NCI-H1436 treated with DMSO at 0.1 percent for 48 hours (cell line): ENCODE measurements at regions not wholly inside any gene's neighbourhood (a gene's known extent, or its start where the extent isn't known, plus 50 kb on each side); places are given as distances from the start of the nearest gene placed in this dataset.
"Not testable (repeated sequence)": the region's sequence is repeated elsewhere in the genome, so short reads cannot be mapped to it uniquely, and the experiment has no call there.

Experiments
- DNase-seq: peaks from one replicate; lab custom pipeline; 2025; lab: John Stamatoyannopoulos, UW

DNA sequence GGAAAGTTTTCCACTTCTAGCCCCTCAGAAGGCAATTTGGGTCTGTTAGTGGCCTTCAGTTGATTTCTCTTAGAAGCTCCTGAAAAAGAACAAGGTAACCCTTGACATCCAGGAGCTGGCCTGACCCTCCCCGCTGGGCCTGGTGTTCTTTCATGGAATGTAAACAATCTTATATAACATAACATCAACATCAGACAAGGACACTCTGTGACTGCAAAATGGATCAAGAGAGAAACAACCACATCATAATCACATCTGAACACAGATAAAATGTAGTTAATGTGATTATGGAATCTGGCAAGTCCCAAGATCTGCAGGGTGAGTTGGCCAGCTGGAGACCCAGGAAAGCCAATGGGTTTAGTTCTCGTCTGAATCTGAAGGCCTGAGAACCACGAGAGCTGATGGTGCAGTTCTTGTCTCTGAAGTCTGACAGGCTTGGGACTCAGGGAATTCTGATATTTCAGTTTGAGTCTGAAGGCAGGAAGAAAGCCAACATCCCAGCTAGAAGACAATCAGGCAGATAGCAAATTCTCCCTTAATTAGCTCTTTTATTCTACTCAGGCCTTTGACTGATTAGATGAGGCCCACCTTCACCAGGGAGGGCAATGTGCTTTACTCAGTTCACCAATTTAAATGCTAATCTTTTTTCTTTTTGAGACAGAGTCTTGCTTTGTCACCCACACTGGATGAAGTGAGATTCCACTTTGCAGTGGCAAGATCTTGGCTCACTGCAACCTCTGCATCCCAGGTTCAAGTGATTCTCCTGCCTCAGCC is 91.4 kb upstream of the NAMPT start:
- DNase-seq, result no peak

DNA sequence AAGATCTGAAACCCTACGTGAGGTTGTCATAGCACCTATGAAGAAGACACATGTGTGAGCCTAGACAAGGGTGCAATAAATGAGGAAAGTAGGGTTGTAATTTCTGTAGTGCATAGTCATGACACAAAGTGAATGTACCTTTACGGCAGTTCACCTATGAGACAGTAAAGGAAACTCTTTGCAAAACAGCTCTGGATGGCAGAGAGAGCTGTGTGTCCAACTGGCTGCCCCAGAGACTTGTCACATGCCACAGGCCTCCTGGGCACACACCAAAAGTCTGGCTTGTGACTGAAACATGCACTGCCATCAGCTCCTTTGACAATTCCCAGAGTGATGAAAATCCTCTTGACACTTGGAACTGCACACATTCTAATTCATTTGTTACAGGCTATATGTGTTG is 90.7 kb upstream of the NAMPT start:
- no peak for DNase-seq

DNA sequence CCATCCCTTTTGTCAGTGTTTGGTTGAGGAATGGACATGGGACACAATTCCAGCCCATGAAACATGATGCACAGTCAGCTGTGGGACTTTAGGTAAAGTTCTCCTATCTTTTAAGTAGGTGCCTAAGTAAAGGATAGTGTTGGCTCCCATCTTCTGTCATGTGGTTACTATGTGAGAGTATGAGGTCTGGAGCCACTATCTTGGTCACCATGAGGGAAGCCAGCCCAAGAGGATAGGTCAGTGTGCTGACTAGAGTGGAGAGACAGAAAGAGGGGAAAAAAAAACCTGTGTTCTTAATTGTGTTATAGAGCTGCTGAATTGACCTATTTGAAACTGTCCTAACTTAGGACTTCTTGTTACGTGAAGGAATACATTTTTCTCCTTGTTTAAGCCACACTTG is 89.7 kb upstream of the NAMPT start:
- no peak for DNase-seq

DNA sequence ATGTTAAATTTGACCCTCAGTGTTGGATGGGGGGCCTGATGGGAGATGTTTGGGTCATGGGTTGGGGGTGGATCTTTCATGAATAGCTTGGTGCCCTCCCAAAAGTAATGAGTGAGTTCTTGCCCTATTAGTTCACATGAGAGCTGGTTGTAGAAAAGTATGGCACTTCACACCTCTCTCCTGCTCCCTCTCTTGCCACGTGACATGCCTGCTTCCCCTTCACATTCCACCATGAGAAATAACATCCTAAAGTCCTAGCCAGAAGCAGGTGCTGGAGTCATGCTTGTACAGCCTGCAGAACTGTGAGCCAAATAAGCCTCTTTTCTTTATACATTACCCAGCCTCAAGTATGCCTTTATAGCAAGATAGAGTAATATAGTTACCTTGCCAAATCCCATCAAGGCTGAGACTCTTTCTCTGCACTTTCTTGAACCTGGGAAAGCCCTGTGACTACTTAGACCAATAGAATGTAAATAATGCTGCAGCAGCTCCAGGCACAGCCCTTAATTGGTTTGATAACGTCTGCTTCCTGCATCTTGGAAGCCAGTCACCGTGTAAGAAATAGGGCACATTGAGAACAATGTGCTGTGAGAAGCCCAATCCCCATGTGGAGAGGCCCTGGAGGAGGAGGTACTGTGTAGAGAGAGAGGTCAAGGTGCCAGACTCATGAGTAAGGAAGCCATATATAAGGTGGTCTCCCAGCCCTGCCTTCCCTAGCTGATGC is 88.0 kb upstream of the NAMPT start:
- no peak for DNase-seq

DNA sequence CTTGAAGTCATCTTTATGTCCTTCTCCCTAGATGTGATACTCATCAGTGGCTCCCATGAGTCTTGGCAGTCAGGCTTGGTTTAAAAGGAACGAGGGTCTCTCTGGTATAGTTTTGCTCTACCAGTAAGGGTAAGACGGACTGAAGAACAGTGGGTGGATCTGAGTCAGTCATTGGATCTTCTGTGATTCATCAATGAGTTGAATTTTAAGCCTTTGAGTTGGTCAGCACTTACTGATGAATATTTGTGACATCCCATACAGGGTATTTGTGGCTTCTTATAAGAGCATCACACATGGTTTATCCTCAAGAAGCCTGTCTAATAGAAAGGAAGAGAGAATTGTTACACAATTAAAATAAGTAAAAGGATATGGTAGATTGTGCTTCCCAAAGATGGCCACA is 87.3 kb upstream of the NAMPT start:
- DNase-seq, result no peak

DNA sequence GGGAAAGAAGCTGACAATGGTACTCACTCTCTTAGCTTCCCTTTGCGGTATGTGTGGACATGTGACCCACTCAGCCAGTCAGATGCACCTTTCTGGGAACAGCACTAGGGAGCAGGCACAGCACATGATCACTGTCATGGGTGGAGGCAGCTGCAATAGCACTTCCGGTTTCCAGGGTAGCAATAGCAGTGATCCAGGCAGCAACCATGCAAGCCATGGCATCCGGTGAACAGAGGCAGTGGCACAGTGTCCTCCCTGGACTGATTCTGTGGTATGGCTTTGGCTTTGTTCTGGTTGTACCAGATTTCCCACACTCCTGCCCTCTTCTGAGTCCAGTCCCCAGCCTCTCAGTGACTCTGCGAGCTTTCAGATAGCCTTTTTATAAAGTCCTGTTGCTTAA is 86.8 kb upstream of the NAMPT start:
- no peak for DNase-seq

DNA sequence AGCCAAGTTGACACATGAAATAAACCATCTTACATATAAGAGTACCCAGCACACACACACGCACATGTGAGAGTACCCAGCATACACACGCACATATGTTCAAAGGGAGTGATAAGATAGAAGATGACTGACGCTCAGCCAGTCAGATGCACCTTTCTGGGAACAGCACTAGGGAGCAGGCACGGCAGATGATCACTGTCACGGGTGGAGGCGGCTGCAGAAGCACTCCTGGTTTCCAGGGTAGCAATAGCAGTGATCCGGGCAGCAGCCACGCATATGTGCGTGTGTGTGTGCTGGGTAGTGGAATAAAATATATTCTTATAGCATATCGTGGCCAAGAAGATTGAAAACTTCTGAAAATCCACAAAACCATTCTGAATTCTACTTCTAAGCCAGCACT is 85.8 kb upstream of the NAMPT start:
- no peak for DNase-seq

DNA sequence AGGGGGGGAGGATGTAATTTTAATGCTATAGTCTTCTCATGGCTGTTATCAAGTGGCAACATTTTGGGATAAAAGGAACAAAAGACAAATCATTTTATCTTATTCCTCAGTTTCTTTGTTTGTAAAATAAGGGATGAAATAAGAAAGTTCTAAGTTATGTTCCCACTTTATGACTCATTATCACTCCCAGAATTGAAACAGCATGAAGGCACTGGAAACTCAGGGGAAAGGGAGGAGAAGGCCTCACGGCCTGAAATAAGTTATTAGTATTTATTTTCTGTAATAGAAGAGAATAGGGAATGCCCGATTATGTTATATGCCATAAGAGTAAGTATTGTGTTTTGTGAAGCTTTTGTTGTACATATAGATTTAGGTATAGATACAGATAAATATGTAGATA is 85.0 kb upstream of the NAMPT start:
- no peak for DNase-seq

DNA sequence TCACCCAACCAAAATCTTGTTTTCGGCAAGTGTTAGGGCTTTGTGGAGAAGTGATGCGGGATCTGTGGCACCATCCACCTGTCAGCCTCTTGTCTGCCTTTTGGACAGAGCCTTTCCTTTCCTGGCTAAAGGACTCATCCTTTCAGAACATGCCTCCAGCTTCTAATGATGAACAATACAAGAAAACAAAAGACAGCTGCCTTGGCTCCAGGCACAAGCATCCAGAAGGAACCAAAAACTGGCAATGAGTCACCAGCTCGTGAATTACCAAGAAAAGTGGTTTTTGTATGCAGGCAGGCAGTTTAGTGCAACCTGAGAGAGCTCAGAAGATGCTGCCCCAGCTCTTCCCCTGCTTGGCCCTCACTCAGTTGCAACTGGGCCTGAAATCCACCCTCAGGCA is 84.6 kb upstream of the NAMPT start:
- DNase-seq, result no peak

DNA sequence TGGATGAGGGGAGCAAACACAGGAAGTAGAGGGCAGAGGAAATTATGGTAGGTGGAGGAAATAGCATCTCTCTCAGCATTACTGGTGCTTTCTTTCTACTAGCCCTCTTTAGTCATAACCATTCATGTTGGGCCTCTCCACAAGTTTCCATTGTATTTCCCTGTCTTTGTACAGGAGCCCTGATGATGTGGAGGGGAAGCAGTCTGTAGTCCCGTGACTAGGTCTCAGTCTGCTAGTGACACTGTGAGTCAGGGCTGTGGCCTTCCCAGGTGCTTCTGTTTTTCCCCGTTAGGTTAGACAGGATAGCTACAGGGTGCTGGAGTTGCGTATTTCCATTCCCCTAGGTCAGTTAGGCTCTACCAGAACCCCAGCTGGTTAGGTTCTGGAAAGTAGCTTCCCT is 82.9 kb upstream of the NAMPT start:
- no peak for DNase-seq

DNA sequence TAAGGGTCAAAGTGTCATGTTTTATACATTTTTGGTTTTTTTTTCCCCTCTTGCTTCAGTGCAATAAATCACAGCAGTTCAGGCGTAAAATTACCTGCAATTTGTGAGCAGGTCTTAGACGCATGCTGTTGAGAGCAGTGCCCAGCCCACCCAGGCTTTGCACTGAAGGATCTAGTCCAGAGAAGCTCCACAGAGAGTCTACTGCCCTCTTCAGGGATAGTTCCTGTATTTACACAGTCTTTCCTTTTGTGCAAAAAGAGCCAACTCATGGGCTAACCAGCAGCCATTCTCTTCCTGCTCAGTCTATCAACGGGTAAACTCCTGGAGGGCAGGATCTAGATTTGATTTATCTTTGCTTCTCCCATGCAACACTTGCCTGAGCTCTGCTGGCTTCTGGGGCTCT is 82.2 kb upstream of the NAMPT start:
- DNase-seq, result no peak

DNA sequence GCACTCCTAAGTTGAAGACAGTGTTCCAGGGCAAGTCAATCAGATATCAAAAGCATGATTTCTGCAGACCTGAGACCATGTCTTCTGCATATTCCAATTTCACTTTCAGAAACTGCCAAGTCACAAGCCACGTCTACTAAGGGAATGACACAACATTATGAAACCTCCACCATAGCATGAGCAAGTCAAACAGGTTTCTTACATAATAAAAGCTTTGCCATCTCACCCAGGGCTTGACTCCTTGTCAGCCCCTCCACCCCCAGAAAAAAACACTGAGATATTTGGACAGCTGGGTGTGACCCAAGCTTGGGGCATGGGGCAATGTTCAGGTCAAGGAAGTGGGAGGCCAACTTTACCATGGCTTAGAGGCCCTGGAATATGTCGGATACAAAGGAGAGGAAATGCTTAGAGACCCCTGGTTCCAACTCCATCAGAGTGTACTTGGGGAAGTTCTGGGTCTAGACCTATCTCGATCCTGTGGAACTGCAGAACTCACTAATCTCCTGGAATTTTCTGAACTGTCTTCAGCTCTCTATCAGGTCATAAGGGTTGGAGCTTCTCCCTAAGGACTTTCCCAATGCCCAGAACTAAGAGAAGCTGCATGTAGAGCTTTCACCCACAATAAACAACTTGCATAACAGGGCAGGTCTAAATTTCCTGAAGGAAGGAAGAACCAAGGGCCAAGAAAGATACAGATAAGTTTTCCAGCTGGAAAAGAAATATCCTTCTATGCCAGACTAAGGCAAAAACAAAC is 80.6 kb upstream of the NAMPT start:
- DNase-seq, result no peak

DNA sequence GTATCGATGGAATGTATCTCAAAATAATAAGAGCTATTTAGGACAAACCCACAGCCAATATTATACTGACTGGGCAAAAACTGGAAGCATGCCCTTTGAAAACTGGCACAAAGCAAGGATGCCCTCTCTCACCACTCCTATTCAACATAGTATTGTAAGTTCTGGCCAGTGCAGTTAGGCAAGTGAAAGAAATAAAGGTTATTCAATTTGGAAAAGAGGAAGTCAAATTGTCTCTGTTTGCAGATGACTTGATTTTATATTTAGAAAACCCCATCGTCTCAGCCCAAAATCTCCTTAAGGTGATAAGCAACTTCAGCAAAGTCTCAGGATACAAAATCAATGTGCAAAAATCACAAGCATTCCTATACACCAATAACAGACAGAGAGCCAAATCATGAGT is 77.7 kb upstream of the NAMPT start:
- not testable (repeated sequence) for DNase-seq

DNA sequence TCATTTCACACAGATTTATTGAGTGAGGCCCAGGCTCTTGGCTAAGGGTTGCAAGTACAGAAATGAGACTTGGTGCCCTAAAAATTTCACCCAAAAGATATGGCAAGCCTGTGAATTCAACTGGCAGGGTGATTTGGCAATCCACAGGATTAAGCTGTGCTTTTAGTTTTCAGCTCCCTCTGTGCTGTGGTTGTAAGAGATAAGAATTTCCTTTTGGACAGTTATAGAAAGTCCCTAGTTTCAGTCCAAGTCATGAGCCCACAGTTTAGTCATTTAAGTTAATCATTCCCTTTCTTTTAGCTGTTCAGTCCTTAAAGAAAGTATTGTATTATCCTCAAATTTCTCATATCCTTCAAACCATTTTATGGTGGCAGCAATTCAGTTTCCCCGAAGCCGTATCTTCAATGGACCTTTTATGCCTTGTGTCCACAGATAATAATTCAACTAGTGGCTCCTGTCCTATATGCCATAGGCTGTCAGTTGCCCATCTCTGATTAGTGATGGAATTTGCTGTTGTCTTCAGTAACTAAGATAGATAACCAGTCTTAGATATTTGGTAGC is 73.4 kb upstream of the NAMPT start:
- no peak for DNase-seq

DNA sequence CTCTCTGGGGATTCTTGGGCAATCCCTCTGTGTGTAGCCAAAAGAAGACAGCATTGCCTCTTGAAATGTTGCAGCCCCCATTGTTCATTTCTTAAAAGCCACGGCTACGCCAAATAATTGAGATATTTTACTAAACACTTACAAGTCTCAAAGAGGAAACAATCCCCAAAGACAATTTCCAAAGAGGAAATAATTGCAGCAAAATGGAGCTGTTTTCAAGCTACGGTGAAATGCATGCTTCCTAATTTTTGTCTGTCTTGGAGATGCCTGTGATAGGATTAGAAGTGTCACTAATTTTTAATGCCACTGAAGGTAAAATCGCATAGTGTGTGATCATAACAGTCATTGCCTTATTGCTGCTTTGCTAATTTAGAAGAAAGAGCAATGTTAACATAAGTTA is 72.9 kb upstream of the NAMPT start:
- no peak for DNase-seq

DNA sequence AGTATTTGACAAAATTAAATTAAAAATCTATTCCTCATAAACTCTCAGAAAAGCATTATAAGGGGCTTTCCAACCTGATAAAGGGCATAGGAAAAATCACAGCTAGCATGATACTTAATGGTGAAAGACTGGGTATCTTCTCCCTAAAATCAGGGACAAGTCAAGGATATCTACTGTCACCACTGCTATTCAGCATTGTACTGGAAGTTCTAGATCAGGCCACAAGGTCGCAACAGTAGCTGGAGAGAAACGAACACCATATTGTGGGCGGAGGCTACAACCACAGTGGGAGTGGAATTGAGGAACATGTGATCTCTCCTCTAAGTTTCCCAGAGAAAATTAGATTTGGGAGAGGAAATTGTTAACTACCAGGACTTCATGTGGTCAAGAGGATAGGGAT is 70.0 kb upstream of the NAMPT start:
- DNase-seq, result no peak

DNA sequence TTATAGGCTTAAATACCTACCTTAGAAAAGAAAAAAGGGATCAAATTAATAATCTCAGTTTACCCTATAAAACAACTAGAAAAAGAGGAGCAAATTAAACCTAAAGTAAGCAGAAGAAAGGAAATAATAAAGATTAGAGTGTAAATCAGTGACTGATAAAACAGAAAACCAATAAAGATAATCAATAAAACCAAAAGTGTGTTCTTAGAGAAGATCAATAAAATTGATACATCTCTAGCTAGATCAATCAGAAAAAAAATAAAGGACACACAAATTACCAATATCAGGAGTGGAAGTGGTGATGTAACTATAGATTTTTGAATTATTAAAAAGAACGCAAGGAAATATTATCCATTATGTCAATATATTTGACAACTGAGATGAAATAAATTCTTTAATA is 69.2 kb upstream of the NAMPT start:
- DNase-seq, result no peak

DNA sequence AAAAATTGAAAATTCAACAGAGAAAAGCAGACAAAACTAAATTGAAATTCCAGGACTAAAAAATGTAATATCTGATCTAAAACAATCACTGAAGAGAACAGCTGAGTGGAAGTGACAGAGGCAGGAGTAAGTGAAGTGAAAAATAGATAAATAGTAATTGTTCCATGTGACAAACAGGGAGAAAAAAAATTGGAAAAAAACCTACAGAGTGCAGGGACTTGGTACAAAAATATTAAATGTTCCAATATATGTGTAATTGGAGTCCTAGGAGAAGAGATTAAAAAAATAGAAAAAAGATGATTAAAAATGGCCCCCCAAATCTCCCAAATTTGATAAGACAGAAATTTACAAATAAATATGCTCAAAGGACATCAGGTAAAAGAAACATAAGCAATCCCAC is 63.4 kb upstream of the NAMPT start:
- DNase-seq, result no peak

DNA sequence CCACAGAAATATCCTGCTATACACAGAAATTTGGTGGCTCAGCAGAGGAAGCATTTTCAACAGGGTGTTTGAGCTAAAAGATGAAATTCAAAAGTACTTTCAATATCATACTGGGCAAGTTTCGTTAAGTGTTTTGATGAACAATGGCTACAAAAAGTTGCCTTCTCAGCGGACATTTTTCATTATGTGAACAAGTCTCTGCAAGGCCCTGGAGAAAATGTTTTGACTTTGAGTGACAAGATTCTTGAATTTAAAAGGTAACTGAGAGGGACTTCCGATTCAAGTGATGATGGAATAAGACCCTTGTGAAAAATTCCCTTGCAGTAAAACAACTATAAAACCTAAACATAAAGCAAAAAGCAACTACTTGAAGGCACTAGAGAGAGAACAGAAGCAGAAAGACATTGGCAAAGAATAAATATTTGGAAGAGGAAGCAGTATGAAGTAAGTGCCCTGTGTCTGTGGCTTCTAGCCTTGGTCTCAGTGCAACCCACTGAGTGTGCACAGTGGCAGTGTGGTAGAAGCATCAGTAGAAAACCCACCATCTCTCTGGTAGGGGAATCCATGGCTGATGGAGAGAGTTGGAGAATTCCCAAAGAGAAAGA is 62.5 kb upstream of the NAMPT start:
- no peak for DNase-seq

DNA sequence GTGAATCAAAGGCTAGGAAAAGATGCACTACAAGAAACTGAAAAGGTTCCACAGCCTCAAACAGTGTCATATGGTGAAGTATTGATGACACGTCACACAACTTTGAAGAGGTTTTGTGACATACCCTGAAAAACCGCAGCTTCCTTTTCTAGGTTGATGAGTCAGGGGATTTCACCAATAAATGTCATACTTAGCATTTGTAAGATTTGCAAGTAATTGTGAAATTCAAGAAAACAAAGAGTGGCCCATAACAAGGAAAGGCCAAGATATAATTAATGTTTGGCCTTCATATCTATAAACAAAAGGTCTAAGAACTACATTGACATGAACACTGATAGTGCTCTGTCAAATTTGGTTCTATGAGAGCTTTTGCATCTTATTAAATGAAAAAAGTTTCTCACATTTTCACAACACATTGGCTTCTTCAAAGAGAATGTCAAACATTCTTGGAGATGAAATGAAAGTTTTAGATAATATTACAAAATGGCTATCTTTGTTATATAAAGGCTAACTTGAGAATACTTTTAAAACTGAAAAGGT is 62.0 kb upstream of the NAMPT start:
- no peak for DNase-seq

DNA sequence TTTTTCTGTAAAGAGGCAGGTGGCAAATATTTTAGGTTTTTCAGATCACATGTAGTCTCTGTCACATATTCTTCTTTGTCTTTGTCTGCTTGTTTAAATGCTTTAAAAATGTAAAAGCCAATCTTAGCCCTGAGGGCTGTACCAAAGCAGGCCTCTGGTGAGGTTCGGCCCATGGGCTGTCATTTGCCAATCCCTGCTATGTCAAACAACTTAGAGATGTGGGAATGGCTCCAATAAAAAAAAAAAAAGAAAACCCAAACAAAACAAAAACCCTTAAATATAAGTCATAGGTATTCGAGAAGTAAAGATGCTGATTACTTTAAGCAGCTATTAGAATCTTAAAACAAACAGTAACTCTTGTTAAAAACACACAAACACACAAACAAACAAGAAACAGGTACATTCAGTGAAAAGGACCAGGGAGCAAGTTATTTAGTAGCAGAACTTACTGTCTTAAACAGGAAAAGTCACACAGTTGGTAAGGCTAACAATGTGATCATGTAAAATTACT is 61.4 kb upstream of the NAMPT start:
- DNase-seq, result no peak
